OCI-LY7 (cell line): ENCODE measurements at regions not wholly inside any gene's neighbourhood (a gene's known extent, or its start where the extent isn't known, plus 50 kb on each side); places are given as distances from the start of the nearest gene placed in this dataset.

ENCODE experiments used
- BruUV-seq: library from RNA; stranded (reverse); fragments of 400-500 nt; replicated peaks from 2 replicates; lab custom pipeline; 2021; lab: Mats Ljungman, UMichigan
- CTCF ChIA-PET: fragments of 300-600 bp; sonication (Branson Sonifier 250); formaldehyde crosslinking; loops from one replicate; lab custom pipeline; 2022; ENCODE audit warnings: antibody characterized with exemption; ENCODE audit not compliant: unreplicated experiment; lab: Charles Lee
- POLR2A ChIA-PET: fragments of 300-600 bp; sonication (Branson Sonifier 250); formaldehyde crosslinking; loops from one replicate; lab custom pipeline; 2022; ENCODE audit warnings: antibody characterized with exemption; lab: Charles Lee
- DNase-seq: peaks from one replicate; pipeline ENCODE4 v3.0.0-alpha.2; 2015; ENCODE audit warnings: low spot score
- H2AFZ ChIP-seq: fragments of 200-600 bp; sonication (generic), shearing (Covaris generic); 2 replicates; pipeline ENCODE4 v1.6.1; 2014; ENCODE audit warnings: mild to moderate bottlenecking, antibody characterized with exemption, low read length, moderate library complexity
- H3K27ac ChIP-seq: fragments of 200-600 bp; sonication (generic); 2 replicates; pipeline ENCODE4 v1.5.1; 2014; ENCODE audit warnings: mixed run types, low read depth, mild to moderate bottlenecking, moderate library complexity, low read length, inconsistent platforms; ENCODE audit not compliant: poor library complexity, severe bottlenecking
- H3K36me3 ChIP-seq: fragments of 200-600 bp; sonication (generic); 2 replicates; pipeline ENCODE4 v1.6.1; 2014; ENCODE audit warnings: mild to moderate bottlenecking, antibody characterized with exemption, low read length, moderate library complexity, mixed read lengths; ENCODE audit not compliant: insufficient read depth
- H3K4me1 ChIP-seq: fragments of 200-600 bp; sonication (generic); 2 replicates; pipeline ENCODE4 v1.5.1; 2014; ENCODE audit warnings: mild to moderate bottlenecking, low read length; ENCODE audit not compliant: insufficient read depth, poor library complexity, severe bottlenecking
- H3K4me2 ChIP-seq: fragments of 200-600 bp; sonication (generic); 2 replicates; pipeline ENCODE4 v1.6.1; 2014; ENCODE audit warnings: mild to moderate bottlenecking, low read length
- H3K4me3 ChIP-seq: fragments of 200-600 bp; sonication (generic); 2 replicates; pipeline ENCODE4 v1.5.1; 2014; ENCODE audit warnings: mild to moderate bottlenecking, low read depth, low read length; ENCODE audit not compliant: poor library complexity, severe bottlenecking
- H3K79me2 ChIP-seq: fragments of 200-600 bp; sonication (generic); 2 replicates; pipeline ENCODE4 v1.6.1; 2016; ENCODE audit warnings: low read depth, mild to moderate bottlenecking, low read length, moderate library complexity, mixed read lengths; ENCODE audit not compliant: insufficient read depth
- H3K9me2 ChIP-seq: fragments of 200-600 bp; sonication (generic); 2 replicates; pipeline ENCODE4 v1.6.1; 2016; ENCODE audit warnings: mild to moderate bottlenecking, low read length, mixed read lengths; ENCODE audit not compliant: insufficient read depth
- H3K9me3 ChIP-seq: fragments of 200-600 bp; sonication (generic); 2 replicates; pipeline ENCODE4 v1.6.1; 2014; ENCODE audit warnings: mild to moderate bottlenecking, mixed run types, low read length, mixed read lengths
- H4K20me1 ChIP-seq: fragments of 200-600 bp; sonication (generic); 2 replicates; pipeline ENCODE4 v1.6.1; 2014; ENCODE audit warnings: mild to moderate bottlenecking, antibody characterized with exemption, low read length, moderate library complexity, mixed read lengths; ENCODE audit not compliant: insufficient read depth
- EZH2phosphoT487 ChIP-seq: fragments of 200-600 bp; sonication (generic); IDR thresholded peaks from 2 replicates; pipeline ENCODE4 v1.6.1; 2018; ENCODE audit warnings: low read depth, borderline replicate concordance, mild to moderate bottlenecking, mixed run types, antibody characterized with exemption, low read length, moderate library complexity, mixed read lengths
- intact Hi-C: fragments of 100-400 bp; cut with micrococcal nuclease; formaldehyde crosslinking; loops from one replicate; pipeline ENCODE4 v1.10.0; 2022; ENCODE audit not compliant: unreplicated experiment
- TF ChIP-seq, protein P1 (sequence below): fragments of 200-600 bp; sonication (generic); conservative IDR thresholded peaks from 2 replicates; pipeline ENCODE4 v1.5.1; 2014; ENCODE audit warnings: mild to moderate bottlenecking, antibody characterized with exemption, low read length, moderate library complexity, mixed read lengths

DNA sequence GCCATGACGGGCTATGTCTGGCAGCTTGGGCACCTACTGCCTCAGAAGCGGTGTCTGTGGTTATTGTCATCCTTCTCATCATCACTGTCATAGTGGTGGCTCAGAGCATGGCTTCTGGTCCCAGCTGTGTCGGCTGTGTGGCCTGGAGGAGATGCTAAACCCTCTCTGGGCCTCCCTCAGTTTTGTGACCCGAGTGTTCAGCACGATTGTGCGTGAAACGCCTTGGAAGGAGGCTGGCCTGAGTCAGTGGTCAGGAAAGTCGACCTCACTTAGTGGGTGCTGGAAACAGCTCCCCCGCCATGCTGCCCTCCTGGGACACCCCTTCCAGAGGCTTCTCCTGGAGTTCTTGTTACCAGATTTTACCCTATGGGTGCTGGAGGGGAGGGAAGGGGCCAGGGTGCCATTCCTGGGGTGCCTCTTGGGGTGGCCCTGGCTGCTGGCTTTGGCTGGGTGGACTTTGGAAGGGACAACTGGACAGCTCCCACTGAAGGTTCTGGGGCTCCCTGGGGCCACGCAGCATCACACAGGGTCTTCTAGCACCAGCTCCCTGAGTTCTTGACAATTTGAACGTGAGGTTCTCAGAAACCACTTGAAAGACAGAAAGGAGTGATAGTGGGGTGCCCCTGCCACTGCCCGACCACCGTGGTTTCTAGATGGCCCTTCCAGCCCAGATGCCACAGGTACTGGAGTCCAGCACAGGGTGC lies 226.5 kb upstream of the GSE1 start:
- ChIA-PET CTCF (interaction anchor here (0.7 kb wide), 1 partner anchor 40 kb away, joined by 4 read pairs; no protein-coding TSS in a partner anchor), POLR2A (interaction anchor here (0.6 kb wide), 1 partner anchor 569 kb away, joined by 3 read pairs; no protein-coding TSS in a partner anchor)
- H3K79me2 ChIP-seq: no peaks in the 10 kb centered on the region
- BruUV-seq: no TSS peak
- H3K27ac ChIP-seq: no peak overlapping the region
- intact Hi-C loops: no loop called here
- TF ChIP-seq, protein P1, sequence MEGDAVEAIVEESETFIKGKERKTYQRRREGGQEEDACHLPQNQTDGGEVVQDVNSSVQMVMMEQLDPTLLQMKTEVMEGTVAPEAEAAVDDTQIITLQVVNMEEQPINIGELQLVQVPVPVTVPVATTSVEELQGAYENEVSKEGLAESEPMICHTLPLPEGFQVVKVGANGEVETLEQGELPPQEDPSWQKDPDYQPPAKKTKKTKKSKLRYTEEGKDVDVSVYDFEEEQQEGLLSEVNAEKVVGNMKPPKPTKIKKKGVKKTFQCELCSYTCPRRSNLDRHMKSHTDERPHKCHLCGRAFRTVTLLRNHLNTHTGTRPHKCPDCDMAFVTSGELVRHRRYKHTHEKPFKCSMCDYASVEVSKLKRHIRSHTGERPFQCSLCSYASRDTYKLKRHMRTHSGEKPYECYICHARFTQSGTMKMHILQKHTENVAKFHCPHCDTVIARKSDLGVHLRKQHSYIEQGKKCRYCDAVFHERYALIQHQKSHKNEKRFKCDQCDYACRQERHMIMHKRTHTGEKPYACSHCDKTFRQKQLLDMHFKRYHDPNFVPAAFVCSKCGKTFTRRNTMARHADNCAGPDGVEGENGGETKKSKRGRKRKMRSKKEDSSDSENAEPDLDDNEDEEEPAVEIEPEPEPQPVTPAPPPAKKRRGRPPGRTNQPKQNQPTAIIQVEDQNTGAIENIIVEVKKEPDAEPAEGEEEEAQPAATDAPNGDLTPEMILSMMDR: no peak
- TF ChIP-seq EZH2phosphoT487: no peak
- H3K9me2 ChIP-seq: no peaks in the 10 kb centered on the region
- H3K9me3 ChIP-seq: no peaks in the 10 kb centered on the region
- H2AFZ ChIP-seq: no peak overlapping the region
- H3K36me3 ChIP-seq: no peaks in the 10 kb centered on the region
- no peaks in the 10 kb centered on the region for H4K20me1 ChIP-seq
- H3K4me3 ChIP-seq: no peak overlapping the region
- no peak for DNase-seq
- no peaks in the 10 kb centered on the region for H3K4me1 ChIP-seq
- H3K4me2 ChIP-seq: no peak overlapping the region

DNA sequence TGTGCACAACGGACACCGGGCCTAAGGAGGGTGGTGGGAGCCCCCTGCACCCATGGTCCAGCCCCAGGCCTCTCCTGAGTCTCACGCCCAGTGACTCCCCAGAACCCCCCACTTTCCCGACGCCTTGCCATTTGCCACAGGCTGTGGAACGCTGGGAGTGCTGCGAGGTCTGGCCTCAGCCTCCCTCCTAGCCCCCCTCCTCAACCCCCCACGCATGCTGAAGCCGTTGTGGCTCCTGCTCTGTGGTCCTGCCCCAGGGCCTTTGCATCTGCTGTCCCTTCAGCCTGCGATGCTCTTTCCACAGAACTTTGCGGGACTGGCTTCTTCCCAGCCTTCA lies 226.0 kb upstream of the GSE1 start:
- Histone ChIP-seq H3K79me2 (no peaks in the 10 kb centered on the region), H2AFZ (no peak overlapping the region), H3K4me2 (no peak overlapping the region), H3K9me3 (no peaks in the 10 kb centered on the region), H3K27ac (no peak overlapping the region), H3K9me2 (no peaks in the 10 kb centered on the region), H3K4me3 (no peak overlapping the region), H3K4me1 (no peaks in the 10 kb centered on the region), H3K36me3 (no peaks in the 10 kb centered on the region), H4K20me1 (no peaks in the 10 kb centered on the region)
- no peak for TF ChIP-seq EZH2phosphoT487
- TF ChIP-seq, protein P1: no peak
- DNase-seq: no peak
- intact Hi-C loops: no loop called here
- no TSS peak for BruUV-seq
- ChIA-PET POLR2A (no interaction called here), CTCF (no interaction called here)

DNA sequence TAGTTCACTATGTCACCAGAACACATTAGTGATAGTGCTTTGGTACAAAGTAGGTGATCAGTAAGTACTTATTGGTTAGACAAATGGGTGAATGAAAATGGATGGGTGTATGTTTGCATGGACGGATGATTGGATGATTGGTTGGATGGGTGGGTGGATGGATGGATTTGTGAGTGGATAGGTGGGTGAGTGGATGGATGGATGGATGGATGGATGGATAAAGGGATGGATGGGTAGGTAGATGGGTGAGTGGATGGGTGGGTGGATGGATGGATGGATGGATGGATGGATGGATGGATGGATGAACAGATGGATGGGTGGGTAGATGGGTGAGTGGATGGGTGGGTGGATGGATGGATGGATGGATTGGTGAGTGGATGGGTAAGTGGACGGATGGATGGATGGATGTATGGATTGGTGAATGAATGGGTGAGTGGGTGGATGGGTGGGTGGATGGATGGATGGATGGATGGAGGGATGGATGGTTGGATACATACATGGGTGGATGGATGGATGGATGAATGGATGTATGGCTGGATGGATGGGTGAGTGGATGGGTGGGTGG lies 225.3 kb upstream of the GSE1 start:
- Histone ChIP-seq H3K9me3 (no peaks in the 10 kb centered on the region), H4K20me1 (no peaks in the 10 kb centered on the region), H3K9me2 (no peaks in the 10 kb centered on the region), H3K27ac (no peak overlapping the region), H3K79me2 (no peaks in the 10 kb centered on the region), H3K4me2 (no peak overlapping the region), H3K36me3 (no peaks in the 10 kb centered on the region), H3K4me1 (no peaks in the 10 kb centered on the region), H3K4me3 (no peak overlapping the region), H2AFZ (no peak overlapping the region)
- DNase-seq: no peak
- no TSS peak for BruUV-seq
- intact Hi-C loops: no loop called here
- CTCF ChIA-PET: no interaction called here
- TF ChIP-seq, protein P1: no peak
- TF ChIP-seq EZH2phosphoT487: no peak
- POLR2A ChIA-PET: no interaction called here
